Thyroid gland (tissue), 4 donors: ENCODE measurements at regions not wholly inside any gene's neighbourhood (a gene's known extent, or its start where the extent isn't known, plus 50 kb on each side); places are given as distances from the start of the nearest gene placed in this dataset.

Source experiments
- POLR2A ChIP-seq, 2 donors: fragments of 450-650 bp; IDR thresholded peaks; one replicate each; pipeline ENCODE4 v1.6.1; 2017; ENCODE audit warnings: antibody characterized with exemption in 2 of 2, mild to moderate bottlenecking in 2 of 2, moderate library complexity in 1 of 2
- TF ChIP-seq, protein P1 (sequence below), 6 experiments: fragments of 200-600 bp in 3 of 6; fragments of 450-650 bp in 3 of 6; sonication (generic) in 3 of 6; IDR thresholded peaks; one replicate each; pipeline ENCODE4 v1.5.1; 2016 to 2019; ENCODE audit warnings: antibody characterized with exemption in 6 of 6, mild to moderate bottlenecking in 2 of 6, inconsistent platforms in 1 of 6, moderate library complexity in 1 of 6

GRCh38 chr20:50301712-50302111 lies 111.1 kb downstream of the CEBPB start:
- TF ChIP-seq POLR2A (IDR thresholded peaks at IDR 0.05), result no peak
- TF ChIP-seq, protein P1, sequence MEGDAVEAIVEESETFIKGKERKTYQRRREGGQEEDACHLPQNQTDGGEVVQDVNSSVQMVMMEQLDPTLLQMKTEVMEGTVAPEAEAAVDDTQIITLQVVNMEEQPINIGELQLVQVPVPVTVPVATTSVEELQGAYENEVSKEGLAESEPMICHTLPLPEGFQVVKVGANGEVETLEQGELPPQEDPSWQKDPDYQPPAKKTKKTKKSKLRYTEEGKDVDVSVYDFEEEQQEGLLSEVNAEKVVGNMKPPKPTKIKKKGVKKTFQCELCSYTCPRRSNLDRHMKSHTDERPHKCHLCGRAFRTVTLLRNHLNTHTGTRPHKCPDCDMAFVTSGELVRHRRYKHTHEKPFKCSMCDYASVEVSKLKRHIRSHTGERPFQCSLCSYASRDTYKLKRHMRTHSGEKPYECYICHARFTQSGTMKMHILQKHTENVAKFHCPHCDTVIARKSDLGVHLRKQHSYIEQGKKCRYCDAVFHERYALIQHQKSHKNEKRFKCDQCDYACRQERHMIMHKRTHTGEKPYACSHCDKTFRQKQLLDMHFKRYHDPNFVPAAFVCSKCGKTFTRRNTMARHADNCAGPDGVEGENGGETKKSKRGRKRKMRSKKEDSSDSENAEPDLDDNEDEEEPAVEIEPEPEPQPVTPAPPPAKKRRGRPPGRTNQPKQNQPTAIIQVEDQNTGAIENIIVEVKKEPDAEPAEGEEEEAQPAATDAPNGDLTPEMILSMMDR (IDR thresholded peaks at IDR 0.05), result no peak
